HEK293T (cell line): ENCODE measurements at regions not wholly inside any gene's neighbourhood (a gene's known extent, or its start where the extent isn't known, plus 50 kb on each side); places are given as distances from the start of the nearest gene placed in this dataset.
A peak's percentile ranks its signal among the peaks of the same experiment; 100 is the strongest.

ENCODE experiments used
- ARNT ChIP-seq: fragments of 450-650 bp; IDR thresholded peaks from 2 replicates; pipeline ENCODE4 v1.6.1; 2017; ENCODE audit warnings: mild to moderate bottlenecking
- BHLHE40 ChIP-seq: fragments of 450-650 bp; IDR thresholded peaks from 2 replicates; pipeline ENCODE4 v1.6.1; 2016; ENCODE audit warnings: mild to moderate bottlenecking, moderate library complexity, borderline replicate concordance
- CTBP1 ChIP-seq: fragments of 450-650 bp; IDR thresholded peaks from 2 replicates; pipeline ENCODE4 v1.6.1; 2016; ENCODE audit warnings: borderline replicate concordance
- ELF4 ChIP-seq: fragments of 450-650 bp; IDR thresholded peaks from 2 replicates; pipeline ENCODE4 v1.6.1; 2017; ENCODE audit warnings: antibody characterized with exemption
- FOXA1 ChIP-seq: fragments of 450-650 bp; IDR thresholded peaks from 2 replicates; pipeline ENCODE4 v1.6.1; 2016; ENCODE audit warnings: mild to moderate bottlenecking
- FOXK2 ChIP-seq: fragments of 450-650 bp; IDR thresholded peaks from 2 replicates; pipeline ENCODE4 v1.6.1; 2016; ENCODE audit warnings: mild to moderate bottlenecking
- FOXM1 ChIP-seq: fragments of 450-650 bp; IDR thresholded peaks from 2 replicates; pipeline ENCODE4 v1.6.1; 2017; ENCODE audit warnings: mild to moderate bottlenecking, borderline replicate concordance
- LEF1 ChIP-seq: fragments of 450-650 bp; IDR thresholded peaks from 2 replicates; pipeline ENCODE4 v1.6.1; 2017; ENCODE audit warnings: mild to moderate bottlenecking, borderline replicate concordance
- NFRKB ChIP-seq: fragments of 450-650 bp; IDR thresholded peaks from 2 replicates; pipeline ENCODE4 v1.6.1; 2016; ENCODE audit warnings: mild to moderate bottlenecking, moderate library complexity
- SUZ12 ChIP-seq: fragments of 450-650 bp; IDR thresholded peaks from 2 replicates; pipeline ENCODE4 v1.6.1; 2016; ENCODE audit warnings: mild to moderate bottlenecking
- TARDBP ChIP-seq: fragments of 450-650 bp; IDR thresholded peaks from 2 replicates; pipeline ENCODE4 v1.6.1; 2016
- ZNF384 ChIP-seq: fragments of 450-650 bp; IDR thresholded peaks from 2 replicates; pipeline ENCODE4 v1.6.1; 2016

DNA sequence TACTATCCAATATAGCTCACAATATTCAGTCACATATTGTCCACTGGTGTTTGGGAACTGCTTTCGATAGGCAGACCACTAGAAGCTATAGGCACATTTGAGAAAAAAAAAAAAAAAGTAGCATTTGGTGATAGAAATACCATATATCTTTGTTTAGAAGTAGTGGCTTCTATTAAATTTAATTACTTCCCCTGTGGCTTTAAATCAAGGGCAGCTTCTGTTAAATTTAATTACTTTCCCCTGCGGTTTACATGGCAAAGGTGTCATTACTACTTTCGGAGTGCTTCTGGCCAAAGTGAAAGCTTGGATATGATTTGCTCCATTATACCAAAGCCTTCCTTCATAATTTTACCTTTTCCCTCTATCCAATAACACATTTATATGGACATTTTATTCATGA lies 229.9 kb downstream of the TTLL7 start:
- no peak for TF ChIP-seq SUZ12
- no peak for TF ChIP-seq FOXK2
- no peak for TF ChIP-seq FOXA1
- no peak for TF ChIP-seq TARDBP
- TF ChIP-seq ZNF384 = peak; percentile 52; the same call in 1 of the 2 replicates
- no peak for TF ChIP-seq CTBP1
- no peak for TF ChIP-seq NFRKB
- TF ChIP-seq ELF4 = no peak
- TF ChIP-seq ARNT = no peak
- no peak for TF ChIP-seq BHLHE40
- TF ChIP-seq FOXM1 = no peak
- TF ChIP-seq LEF1 = no peak
